ENCODE measurements at regions not wholly inside any gene's neighbourhood (a gene's known extent, or its start where the extent isn't known, plus 50 kb on each side); places are given as distances from the start of the nearest gene placed in this dataset.

DNA sequence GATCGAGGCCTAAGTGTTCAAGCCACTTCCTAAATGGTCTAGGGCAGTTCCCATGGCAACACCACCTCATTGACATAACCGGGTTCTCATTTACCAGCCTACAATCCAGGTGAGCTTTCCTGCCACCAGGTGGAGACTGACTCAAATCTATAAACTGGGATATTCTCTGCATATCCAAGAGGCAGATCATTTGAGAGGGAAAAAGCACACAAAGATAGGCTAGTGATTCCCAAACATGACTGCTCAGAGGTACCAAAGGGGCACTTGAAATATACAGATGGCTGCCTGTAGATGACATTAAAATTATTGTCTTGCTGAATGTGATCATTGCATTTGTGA is 141.3 kb upstream of the PROK2 start:
- TF ChIP-seq CTCF (IDR thresholded peaks at IDR 0.05) (peak; percentile 32), POLR2AphosphoS5 (IDR thresholded peaks at IDR 0.05; ENCODE audit: low read depth, low read length) (no peak)
- TF ChIP-seq, protein P1, sequence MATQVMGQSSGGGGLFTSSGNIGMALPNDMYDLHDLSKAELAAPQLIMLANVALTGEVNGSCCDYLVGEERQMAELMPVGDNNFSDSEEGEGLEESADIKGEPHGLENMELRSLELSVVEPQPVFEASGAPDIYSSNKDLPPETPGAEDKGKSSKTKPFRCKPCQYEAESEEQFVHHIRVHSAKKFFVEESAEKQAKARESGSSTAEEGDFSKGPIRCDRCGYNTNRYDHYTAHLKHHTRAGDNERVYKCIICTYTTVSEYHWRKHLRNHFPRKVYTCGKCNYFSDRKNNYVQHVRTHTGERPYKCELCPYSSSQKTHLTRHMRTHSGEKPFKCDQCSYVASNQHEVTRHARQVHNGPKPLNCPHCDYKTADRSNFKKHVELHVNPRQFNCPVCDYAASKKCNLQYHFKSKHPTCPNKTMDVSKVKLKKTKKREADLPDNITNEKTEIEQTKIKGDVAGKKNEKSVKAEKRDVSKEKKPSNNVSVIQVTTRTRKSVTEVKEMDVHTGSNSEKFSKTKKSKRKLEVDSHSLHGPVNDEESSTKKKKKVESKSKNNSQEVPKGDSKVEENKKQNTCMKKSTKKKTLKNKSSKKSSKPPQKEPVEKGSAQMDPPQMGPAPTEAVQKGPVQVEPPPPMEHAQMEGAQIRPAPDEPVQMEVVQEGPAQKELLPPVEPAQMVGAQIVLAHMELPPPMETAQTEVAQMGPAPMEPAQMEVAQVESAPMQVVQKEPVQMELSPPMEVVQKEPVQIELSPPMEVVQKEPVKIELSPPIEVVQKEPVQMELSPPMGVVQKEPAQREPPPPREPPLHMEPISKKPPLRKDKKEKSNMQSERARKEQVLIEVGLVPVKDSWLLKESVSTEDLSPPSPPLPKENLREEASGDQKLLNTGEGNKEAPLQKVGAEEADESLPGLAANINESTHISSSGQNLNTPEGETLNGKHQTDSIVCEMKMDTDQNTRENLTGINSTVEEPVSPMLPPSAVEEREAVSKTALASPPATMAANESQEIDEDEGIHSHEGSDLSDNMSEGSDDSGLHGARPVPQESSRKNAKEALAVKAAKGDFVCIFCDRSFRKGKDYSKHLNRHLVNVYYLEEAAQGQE (IDR thresholded peaks at IDR 0.05; ENCODE audit: insufficient read depth in 1 of 2, low read depth in 2 of 2, low read length in 1 of 2) = no peak
